ENCODE measurements at regions not wholly inside any gene's neighbourhood (a gene's known extent, or its start where the extent isn't known, plus 50 kb on each side); places are given as distances from the start of the nearest gene placed in this dataset.

GRCh38 chr16:75794426-75794825 lies 68.1 kb upstream of the CPHXL start:
- H3K27me3 ChIP-seq (ENCODE audit: control insufficient read depth, insufficient read depth, low read length): no peaks in the 10 kb centered on the region
- no peak overlapping the region for H2BK120ac ChIP-seq (ENCODE audit: low read depth, low read length)
- ATAC-seq (ENCODE audit: low read depth): no peak
- H4K5ac ChIP-seq (ENCODE audit: low read depth, low read length): no peak overlapping the region
- POLR2A ChIA-PET (ENCODE audit: unreplicated experiment): no interaction called here
- no peak overlapping the region for H2AK9ac ChIP-seq (replicated peaks; ENCODE audit: low read depth, low read length, poor library complexity)
- in situ Hi-C loops (cut with MboI; ENCODE audit: low sequenced_read_pairs) (no loop called here), dilution Hi-C loops (cut with HindIII; ENCODE audit: low sequenced_read_pairs, unreplicated experiment) (loop anchor here (25.0 kb wide), 1 partner anchor 1368 kb away; no protein-coding TSS in a partner anchor), intact Hi-C loops (cut with micrococcal nuclease) (no loop called here)
- no peaks in the 10 kb centered on the region for H3K79me1 ChIP-seq (ENCODE audit: low read depth in 1 of 2, low read length in 2 of 2)
- H3K23ac ChIP-seq (ENCODE audit: low read depth, low read length): no peak overlapping the region
- no peak overlapping the region for H2AFZ ChIP-seq (replicated peaks; ENCODE audit: low read length, poor library complexity)
- no TSS peak for BruUV-seq (replicated peaks)
- no peaks in the 10 kb centered on the region for H3K9me3 ChIP-seq (ENCODE audit: control insufficient read depth, insufficient read depth, low read length)
- no peak overlapping the region for H3K14ac ChIP-seq (replicated peaks; ENCODE audit: low read depth, low read length)
- H4K8ac ChIP-seq (ENCODE audit: low read depth in 2 of 2, low read length in 2 of 2): no peak overlapping the region
- no peaks in the 10 kb centered on the region for H3K9me1 ChIP-seq (ENCODE audit: insufficient read depth, low read length)
- H2BK5ac ChIP-seq (ENCODE audit: low read depth, low read length, poor library complexity, severe bottlenecking): no peak overlapping the region
- no peaks in the 10 kb centered on the region for H4K20me1 ChIP-seq (ENCODE audit: insufficient read depth, low read length)
- H3K4me3 ChIP-seq (ENCODE audit: insufficient read depth, low read depth, low read length): no peak overlapping the region
- no peak overlapping the region for H3K18ac ChIP-seq (ENCODE audit: low read depth, low read length)
- DNase-seq: no peak
- H3K36me3 ChIP-seq (ENCODE audit: control insufficient read depth, insufficient read depth, low read length): no peaks in the 10 kb centered on the region
- no CpG with 5 or more reads among the region's 4 CpGs for WGBS, 2 experiments (ENCODE audit: extremely low coverage in 2 of 2, insufficient read length in 1 of 2)
- no peak overlapping the region for H2BK15ac ChIP-seq (ENCODE audit: low read depth, low read length)
- H3K27ac ChIP-seq (ENCODE audit: insufficient read depth, low read length): no peak overlapping the region
- no peak overlapping the region for H3K4me2 ChIP-seq (ENCODE audit: low read depth, low read length)
- TF ChIP-seq MAFK (IDR thresholded peaks at IDR 0.05; ENCODE audit: low read depth, low read length): no peak
- no peak for TF ChIP-seq MAZ (IDR thresholded peaks at IDR 0.05; ENCODE audit: borderline replicate concordance, low read depth, low read length)
- no peak for TF ChIP-seq NFE2L2 (IDR thresholded peaks at IDR 0.05; ENCODE audit: low read depth, low read length)
- no peak for TF ChIP-seq CTCF (conservative IDR thresholded peaks at IDR 0.05; ENCODE audit: low read depth, low read length)
- TF ChIP-seq CHD1 (IDR thresholded peaks at IDR 0.05; ENCODE audit: low read depth, low read length): no peak
- TF ChIP-seq CEBPB (IDR thresholded peaks at IDR 0.05; ENCODE audit: low read depth, low read length): no peak
- no peak for TF ChIP-seq RCOR1 (IDR thresholded peaks at IDR 0.05; ENCODE audit: insufficient replicate concordance, low read length)
- no peak for TF ChIP-seq MXI1 (IDR thresholded peaks at IDR 0.05; ENCODE audit: borderline replicate concordance, low read depth, low read length)
- no peak for TF ChIP-seq POLR2A (IDR thresholded peaks at IDR 0.05; ENCODE audit: low read depth, low read length)
- no peak for TF ChIP-seq BHLHE40 (IDR thresholded peaks at IDR 0.05; ENCODE audit: low read depth, low read length)
- TF ChIP-seq SMC3 (IDR thresholded peaks at IDR 0.05; ENCODE audit: low read depth, low read length): no peak
- no peak for TF ChIP-seq USF2 (IDR thresholded peaks at IDR 0.05; ENCODE audit: low read depth, low read length)
- TF ChIP-seq RAD21 (IDR thresholded peaks at IDR 0.05; ENCODE audit: low read length): no peak
- no peak for TF ChIP-seq ELK1 (IDR thresholded peaks at IDR 0.05; ENCODE audit: borderline replicate concordance, low read depth, low read length)
- no peak for TF ChIP-seq RFX5 (IDR thresholded peaks at IDR 0.05; ENCODE audit: low read depth, low read length)
- TF ChIP-seq FOS (IDR thresholded peaks at IDR 0.05; ENCODE audit: low read depth, low read length): no peak
- no peak overlapping the region for H3K9ac ChIP-seq (ENCODE audit: low read depth, low read length)
- CTCF ChIA-PET: interaction anchor here (0.6 kb wide), 1 partner anchor 107 kb away, joined by 4 read pairs; no protein-coding TSS in a partner anchor
- no peak overlapping the region for H2AK5ac ChIP-seq (ENCODE audit: low read depth, low read length)
- no peak overlapping the region for H2BK20ac ChIP-seq (ENCODE audit: low read depth, low read length)
- H4K91ac ChIP-seq (ENCODE audit: insufficient read depth, low read depth, low read length): no peak overlapping the region
- H3K4me1 ChIP-seq (ENCODE audit: control insufficient read depth, insufficient read depth, low read length): no peaks in the 10 kb centered on the region
- H3K4ac ChIP-seq (ENCODE audit: low read depth, low read length): no peak overlapping the region
- no peak overlapping the region for H3K56ac ChIP-seq (ENCODE audit: extremely low read depth, insufficient read depth, low read length)

All from IMR-90 (cell line).